PC-3 (cell line): ENCODE measurements at regions not wholly inside any gene's neighbourhood (a gene's known extent, or its start where the extent isn't known, plus 50 kb on each side); places are given as distances from the start of the nearest gene placed in this dataset.
A peak's percentile ranks its signal among the peaks of the same experiment; 100 is the strongest.

Experiments
- ATAC-seq: fragments of 200-7000 bp; cut with Tn5 transposase; 2 replicates; pipeline ENCODE4 v1.9.1; 2020; ENCODE audit warnings: mild to moderate bottlenecking, moderate library complexity
- BruUV-seq: library from RNA; stranded (reverse); fragments of 400-500 nt; replicated peaks from 2 replicates; lab custom pipeline; 2021; lab: Mats Ljungman, UMichigan
- CTCF ChIA-PET: fragments of 300-600 bp; sonication (Branson Sonifier 250); formaldehyde crosslinking; loops from one replicate; lab custom pipeline; 2022; ENCODE audit warnings: antibody characterized with exemption; lab: Charles Lee
- POLR2A ChIA-PET: fragments of 300-600 bp; sonication (Branson Sonifier 250); formaldehyde crosslinking; loops from one replicate; lab custom pipeline; 2022; ENCODE audit warnings: antibody characterized with exemption; ENCODE audit not compliant: unreplicated experiment; lab: Charles Lee
- DNase-seq: peaks from one replicate; pipeline ENCODE4 v3.0.0-alpha.2; 2015
- H2AFZ ChIP-seq: fragments of 300-600 bp; sonication (generic); 2 replicates; pipeline ENCODE4 v1.6.0; 2016; ENCODE audit warnings: antibody characterized with exemption, low read length
- H3F3A ChIP-seq: fragments of 300-600 bp; sonication (generic); one replicate; pipeline ENCODE4 v1.6.0; 2017; ENCODE audit warnings: antibody characterized with exemption, low read length, control low read depth, mild to moderate bottlenecking; ENCODE audit not compliant: unreplicated experiment
- H3K27ac ChIP-seq: fragments of 300-600 bp; sonication (generic); 2 replicates; pipeline ENCODE4 v1.5.1; 2016; ENCODE audit warnings: mild to moderate bottlenecking, low read length
- H3K27me3 ChIP-seq: fragments of 300-600 bp; sonication (generic); 2 replicates; pipeline ENCODE4 v1.6.1; 2016; ENCODE audit warnings: low read length, mixed read lengths
- H3K36me3 ChIP-seq: fragments of 300-600 bp; sonication (generic); 2 replicates; pipeline ENCODE4 v1.6.1; 2016; ENCODE audit warnings: low read depth, mixed run types, low read length, mixed read lengths
- H3K4me1 ChIP-seq: fragments of 300-600 bp; sonication (generic); 2 replicates; pipeline ENCODE4 v1.5.1; 2016; ENCODE audit warnings: low read length; ENCODE audit not compliant: insufficient read depth
- H3K4me2 ChIP-seq: fragments of 300-600 bp; sonication (generic); 2 replicates; pipeline ENCODE4 v1.6.0; 2016; ENCODE audit warnings: low read length
- H3K4me3 ChIP-seq: fragments of 300-600 bp; sonication (generic); 2 replicates; pipeline ENCODE4 v1.5.1; 2016; ENCODE audit warnings: mild to moderate bottlenecking, low read length, mixed read lengths
- H3K79me2 ChIP-seq: fragments of 300-600 bp; sonication (generic); 2 replicates; pipeline ENCODE4 v1.6.1; 2017; ENCODE audit warnings: low read length, mixed read lengths
- H3K9ac ChIP-seq: fragments of 300-600 bp; sonication (generic); 2 replicates; pipeline ENCODE4 v1.6.0; 2016; ENCODE audit warnings: mild to moderate bottlenecking, low read length
- H3K9me2 ChIP-seq: fragments of 300-600 bp; sonication (generic); replicated peaks from 2 replicates; pipeline ENCODE4 v1.6.1; 2016; ENCODE audit warnings: mixed run types, low read length, mixed read lengths
- H3K9me3 ChIP-seq: fragments of 300-600 bp; sonication (generic); 2 replicates; pipeline ENCODE4 v1.6.1; 2016; ENCODE audit warnings: low read length, mixed read lengths
- H4K20me1 ChIP-seq: fragments of 300-600 bp; sonication (generic); 2 replicates; pipeline ENCODE4 v1.6.1; 2016; ENCODE audit warnings: low read length, mixed read lengths
- EZH2 ChIP-seq: fragments of 300-600 bp; sonication (generic); IDR thresholded peaks from one replicate; pipeline ENCODE4 v1.6.1; 2017; ENCODE audit warnings: antibody characterized with exemption, mild to moderate bottlenecking, low read length; ENCODE audit not compliant: unreplicated experiment
- EZH2phosphoT487 ChIP-seq: fragments of 300-600 bp; sonication (generic); IDR thresholded peaks from 2 replicates; pipeline ENCODE4 v1.6.1; 2018; ENCODE audit warnings: mild to moderate bottlenecking, antibody characterized with exemption, low read length, borderline replicate concordance
- intact Hi-C: fragments of 100-400 bp; cut with micrococcal nuclease; formaldehyde crosslinking; loops from 2 replicates; pipeline ENCODE4 v1.9.0; 2023
- TF ChIP-seq, protein P1 (sequence below): fragments of 300-600 bp; sonication (generic); conservative IDR thresholded peaks from 2 replicates; pipeline ENCODE4 v1.5.1; 2017; ENCODE audit warnings: antibody characterized with exemption, low read depth, mild to moderate bottlenecking, low read length

GRCh38 chr12:90062799-90063198, 354.2 kb upstream of the ATP2B1 start:
- H3K27ac ChIP-seq: peak overlapping the region; percentile 6; the same call in 1 of the 2 replicates
- H3K9me2 ChIP-seq: no peaks in the 10 kb centered on the region; the same call in 1 of the 2 replicates
- BruUV-seq: no TSS peak
- ChIA-PET CTCF (no interaction called here), POLR2A (no interaction called here)
- H3K4me1 ChIP-seq: peaks cover 18% of the 10 kb centered on the region
- no peaks in the 10 kb centered on the region for H3K79me2 ChIP-seq
- DNase-seq (peak; percentile 30), ATAC-seq (peak; percentile 38; the same call in 1 of the 2 replicates)
- no peaks in the 10 kb centered on the region for H3K9me3 ChIP-seq
- H3F3A ChIP-seq: no peaks in the 10 kb centered on the region
- no peaks in the 10 kb centered on the region for H4K20me1 ChIP-seq
- H3K4me2 ChIP-seq: no peak overlapping the region
- no peaks in the 10 kb centered on the region for H3K27me3 ChIP-seq
- intact Hi-C loops: no loop called here
- no peak overlapping the region for H3K9ac ChIP-seq
- TF ChIP-seq EZH2: no peak
- TF ChIP-seq, protein P1, sequence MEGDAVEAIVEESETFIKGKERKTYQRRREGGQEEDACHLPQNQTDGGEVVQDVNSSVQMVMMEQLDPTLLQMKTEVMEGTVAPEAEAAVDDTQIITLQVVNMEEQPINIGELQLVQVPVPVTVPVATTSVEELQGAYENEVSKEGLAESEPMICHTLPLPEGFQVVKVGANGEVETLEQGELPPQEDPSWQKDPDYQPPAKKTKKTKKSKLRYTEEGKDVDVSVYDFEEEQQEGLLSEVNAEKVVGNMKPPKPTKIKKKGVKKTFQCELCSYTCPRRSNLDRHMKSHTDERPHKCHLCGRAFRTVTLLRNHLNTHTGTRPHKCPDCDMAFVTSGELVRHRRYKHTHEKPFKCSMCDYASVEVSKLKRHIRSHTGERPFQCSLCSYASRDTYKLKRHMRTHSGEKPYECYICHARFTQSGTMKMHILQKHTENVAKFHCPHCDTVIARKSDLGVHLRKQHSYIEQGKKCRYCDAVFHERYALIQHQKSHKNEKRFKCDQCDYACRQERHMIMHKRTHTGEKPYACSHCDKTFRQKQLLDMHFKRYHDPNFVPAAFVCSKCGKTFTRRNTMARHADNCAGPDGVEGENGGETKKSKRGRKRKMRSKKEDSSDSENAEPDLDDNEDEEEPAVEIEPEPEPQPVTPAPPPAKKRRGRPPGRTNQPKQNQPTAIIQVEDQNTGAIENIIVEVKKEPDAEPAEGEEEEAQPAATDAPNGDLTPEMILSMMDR: peak; percentile 22; the same call in 1 of the 2 replicates
- H3K36me3 ChIP-seq: no peaks in the 10 kb centered on the region
- H2AFZ ChIP-seq: no peak overlapping the region
- no peak overlapping the region for H3K4me3 ChIP-seq

GRCh38 chr12:90061809-90062208, 353.2 kb upstream of the ATP2B1 start:
- ATAC-seq: peak; percentile 57
- POLR2A ChIA-PET: no interaction called here

DNA sequence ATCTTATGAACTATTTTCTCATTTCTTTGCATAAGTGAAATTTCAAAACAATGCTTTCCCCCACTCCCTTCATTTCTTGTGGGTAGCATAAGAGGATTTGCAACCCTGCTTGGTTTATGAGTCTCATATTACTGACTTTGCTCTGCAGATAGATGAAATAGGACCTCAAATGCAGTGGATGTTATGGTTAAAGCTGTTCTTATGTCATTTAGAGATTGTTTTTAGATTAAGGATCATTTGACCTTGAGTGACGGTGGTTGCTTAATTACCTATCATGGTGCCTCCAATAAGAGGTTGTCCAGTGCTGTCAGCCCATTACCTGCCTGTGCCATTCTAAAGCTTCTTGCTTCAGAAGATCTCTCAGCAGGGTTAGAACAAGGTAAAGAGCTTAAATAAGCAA, 351.4 kb upstream of the ATP2B1 start:
- Histone ChIP-seq H3K27me3 (no peaks in the 10 kb centered on the region), H3K79me2 (no peaks in the 10 kb centered on the region), H3F3A (no peaks in the 10 kb centered on the region), H4K20me1 (no peaks in the 10 kb centered on the region), H3K27ac (0 out of 2 replicates have a peak overlapping the region, but pooled peaks have one; percentile 68), H2AFZ (no peak overlapping the region), H3K9ac (no peak overlapping the region), H3K36me3 (no peaks in the 10 kb centered on the region), H3K4me1 (peaks cover 18% of the 10 kb centered on the region), H3K4me2 (no peak overlapping the region), H3K9me3 (no peaks in the 10 kb centered on the region), H3K9me2 (no peaks in the 10 kb centered on the region; the same call in 1 of the 2 replicates), H3K4me3 (no peak overlapping the region)
- ChIA-PET CTCF (no interaction called here), POLR2A (interaction anchor here (0.6 kb wide), 1 partner anchor 1057 kb away, joined by 4 read pairs; no protein-coding TSS in a partner anchor)
- no peak for ATAC-seq
- TF ChIP-seq EZH2phosphoT487 (no peak), EZH2 (no peak)
- TF ChIP-seq, protein P1: no peak
- intact Hi-C loops: no loop called here
- DNase-seq: no peak
- BruUV-seq: no TSS peak

More at GRCh38 chr12:90061809-90062208, 353.2 kb upstream of the ATP2B1 start:
- H3K36me3 ChIP-seq: no peaks in the 10 kb centered on the region
- no peak overlapping the region for H3K4me2 ChIP-seq
- BruUV-seq: no TSS peak
- no peaks in the 10 kb centered on the region for H4K20me1 ChIP-seq
- no peaks in the 10 kb centered on the region for H3K9me3 ChIP-seq
- DNase-seq: peak; percentile 11
- CTCF ChIA-PET: no interaction called here
- H3K4me3 ChIP-seq: no peak overlapping the region
- TF ChIP-seq EZH2phosphoT487: no peak
- TF ChIP-seq EZH2: no peak
- TF ChIP-seq, protein P1: no peak
- H3K79me2 ChIP-seq: no peaks in the 10 kb centered on the region
- H3K4me1 ChIP-seq: peaks cover 18% of the 10 kb centered on the region
- H2AFZ ChIP-seq: no peak overlapping the region
- H3F3A ChIP-seq: no peaks in the 10 kb centered on the region
- intact Hi-C loops: no loop called here
- H3K27me3 ChIP-seq: no peaks in the 10 kb centered on the region
- H3K9ac ChIP-seq: no peak overlapping the region
- H3K27ac ChIP-seq: 0 out of 2 replicates have a peak overlapping the region, but pooled peaks have one; percentile 6
- H3K9me2 ChIP-seq: no peaks in the 10 kb centered on the region; the same call in 1 of the 2 replicates
